Osteoblast (primary cell): ENCODE measurements at regions not wholly inside any gene's neighbourhood (a gene's known extent, or its start where the extent isn't known, plus 50 kb on each side); places are given as distances from the start of the nearest gene placed in this dataset.

ENCODE experiments used
- DNase-seq: peaks from one replicate; pipeline ENCODE4 v3.0.0; 2011; ENCODE audit warnings: low spot score, mixed read lengths; ENCODE audit not compliant: insufficient read length; ENCODE audit errors: missing footprints
- H2AFZ ChIP-seq: 2 replicates; pipeline ENCODE4 v1.6.0; 2011; ENCODE audit warnings: mild to moderate bottlenecking, low read length
- H3K27ac ChIP-seq: 2 replicates; pipeline ENCODE4 v1.5.1; 2011; ENCODE audit warnings: mild to moderate bottlenecking, low read depth, low read length, moderate library complexity
- H3K27me3 ChIP-seq: 2 replicates; pipeline ENCODE4 v1.6.0; 2012; ENCODE audit warnings: mild to moderate bottlenecking, control low read depth, inconsistent platforms, low read length, moderate library complexity; ENCODE audit not compliant: insufficient read depth
- H3K36me3 ChIP-seq: 2 replicates; pipeline ENCODE4 v1.5.1; 2011; ENCODE audit warnings: mild to moderate bottlenecking, low read length, control low read depth, moderate library complexity; ENCODE audit not compliant: insufficient read depth
- H3K4me1 ChIP-seq: 2 replicates; pipeline ENCODE4 v1.5.1; 2011; ENCODE audit warnings: mild to moderate bottlenecking, low read length, control low read depth, moderate library complexity; ENCODE audit not compliant: insufficient read depth
- H3K4me2 ChIP-seq: 2 replicates; pipeline ENCODE4 v1.6.0; 2011; ENCODE audit warnings: mild to moderate bottlenecking, low read length; ENCODE audit not compliant: insufficient read depth
- H3K4me3 ChIP-seq: fragments of 200-600 bp; sonication (generic); 3 replicates; pipeline ENCODE4 v1.5.1; 2012; ENCODE audit warnings: mild to moderate bottlenecking, low read length, inconsistent platforms; ENCODE audit not compliant: insufficient read depth
- H3K79me2 ChIP-seq: 2 replicates; pipeline ENCODE4 v1.6.0; 2012; ENCODE audit warnings: mild to moderate bottlenecking, low read length, control low read depth, inconsistent platforms; ENCODE audit not compliant: insufficient read depth
- H3K9me3 ChIP-seq: 2 replicates; pipeline ENCODE4 v1.5.1; 2011; ENCODE audit warnings: low read depth, low read length, control low read depth
- H4K20me1 ChIP-seq: 2 replicates; pipeline ENCODE4 v1.6.0; 2012; ENCODE audit warnings: mild to moderate bottlenecking, low read length, control low read depth; ENCODE audit not compliant: insufficient read depth
- CTCF ChIP-seq: IDR thresholded peaks from 2 replicates; pipeline ENCODE4 v1.5.1; 2011; ENCODE audit warnings: mild to moderate bottlenecking, low read depth, low read length, moderate library complexity; ENCODE audit errors: extremely low read depth

GRCh38 chr5:57581772-57582171 is 99.2 kb upstream of the ACTBL2 start:
- no peak for TF ChIP-seq CTCF
- peak overlapping the region; percentile 53 for H2AFZ ChIP-seq
- no peaks in the 10 kb centered on the region for H4K20me1 ChIP-seq
- no peaks in the 10 kb centered on the region for H3K36me3 ChIP-seq
- H3K79me2 ChIP-seq, result no peaks in the 10 kb centered on the region
- no peaks in the 10 kb centered on the region for H3K4me1 ChIP-seq
- H3K9me3 ChIP-seq, result no peaks in the 10 kb centered on the region
- no peak overlapping the region for H3K4me3 ChIP-seq
- no peaks in the 10 kb centered on the region for H3K27me3 ChIP-seq
- H3K27ac ChIP-seq, result no peak overlapping the region
- no peak overlapping the region for H3K4me2 ChIP-seq
- DNase-seq, result no peak

GRCh38 chr5:57581222-57581621 is 98.6 kb upstream of the ACTBL2 start:
- Histone ChIP-seq H3K4me2 (no peak overlapping the region), H3K36me3 (no peaks in the 10 kb centered on the region), H3K27ac (no peak overlapping the region), H3K79me2 (no peaks in the 10 kb centered on the region), H4K20me1 (no peaks in the 10 kb centered on the region), H3K4me1 (no peaks in the 10 kb centered on the region), H3K9me3 (no peaks in the 10 kb centered on the region), H2AFZ (peak overlapping the region; percentile 53), H3K4me3 (no peak overlapping the region), H3K27me3 (no peaks in the 10 kb centered on the region)
- no peak for TF ChIP-seq CTCF
- DNase-seq, result no peak

GRCh38 chr5:57577432-57578175 is 95.0 kb upstream of the ACTBL2 start:
- H3K36me3 ChIP-seq, result no peaks in the 10 kb centered on the region
- H3K79me2 ChIP-seq, result no peaks in the 10 kb centered on the region
- no peaks in the 10 kb centered on the region for H3K9me3 ChIP-seq
- no peaks in the 10 kb centered on the region for H3K27me3 ChIP-seq
- no peak overlapping the region for H2AFZ ChIP-seq
- no peak for DNase-seq
- no peaks in the 10 kb centered on the region for H4K20me1 ChIP-seq
- no peak overlapping the region for H3K27ac ChIP-seq
- no peak overlapping the region for H3K4me3 ChIP-seq
- H3K4me1 ChIP-seq, result no peaks in the 10 kb centered on the region
- no peak overlapping the region for H3K4me2 ChIP-seq
- TF ChIP-seq CTCF, result no peak

- H3K36me3 ChIP-seq, result no peaks in the 10 kb centered on the region
- DNase-seq, result no peak
- H3K4me1 ChIP-seq, result no peaks in the 10 kb centered on the region
Observed at GRCh38 chr5:57576317-57576716, 93.7 kb upstream of the ACTBL2 start.

More at GRCh38 chr5:57576317-57576716, 93.7 kb upstream of the ACTBL2 start:
- Histone ChIP-seq H3K4me2 (no peak overlapping the region), H4K20me1 (no peaks in the 10 kb centered on the region), H3K9me3 (no peaks in the 10 kb centered on the region), H2AFZ (no peak overlapping the region), H3K27ac (no peak overlapping the region), H3K27me3 (no peaks in the 10 kb centered on the region), H3K79me2 (no peaks in the 10 kb centered on the region), H3K4me3 (no peak overlapping the region)
- TF ChIP-seq CTCF, result no peak
